ENCODE measurements at regions not wholly inside any gene's neighbourhood (a gene's known extent, or its start where the extent isn't known, plus 50 kb on each side); places are given as distances from the start of the nearest gene placed in this dataset.

DNA sequence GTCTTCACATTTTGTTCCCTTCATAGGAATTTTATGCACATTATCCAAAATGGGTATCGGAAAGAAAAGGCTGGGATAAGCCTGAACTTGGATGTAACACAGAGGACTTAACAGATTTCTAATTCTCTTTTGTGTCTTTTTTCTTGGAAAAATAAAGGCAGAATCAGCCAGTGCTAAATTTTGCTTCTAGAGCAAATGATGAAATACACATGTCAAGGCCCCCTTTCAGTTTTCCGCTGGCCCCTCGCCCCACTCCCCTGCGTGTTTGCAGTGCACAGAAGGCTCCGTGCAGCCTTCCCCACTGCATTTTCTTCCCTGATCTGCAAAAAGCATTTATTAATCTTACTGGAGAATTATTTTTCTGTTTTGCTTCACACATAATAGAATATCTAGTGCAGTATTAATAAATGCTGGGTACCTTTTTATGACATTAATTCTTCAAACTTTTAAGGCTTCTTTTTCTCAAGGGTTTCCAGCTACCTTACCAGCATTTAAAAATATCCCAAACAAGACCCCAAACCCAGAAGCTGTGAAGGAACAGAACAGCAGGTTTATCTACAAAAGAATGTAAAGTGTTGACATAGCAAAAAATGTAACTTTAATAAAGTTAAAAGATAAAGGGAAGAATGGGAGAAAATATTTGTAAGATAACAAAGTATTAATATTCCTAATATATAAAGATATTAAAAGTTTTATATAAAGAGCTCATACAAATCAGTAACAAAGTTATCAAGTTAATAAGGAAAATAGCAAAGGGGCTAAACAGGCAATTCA, 81.3 kb upstream of the SPTBN1 start:
- TF ChIP-seq, protein P1, sequence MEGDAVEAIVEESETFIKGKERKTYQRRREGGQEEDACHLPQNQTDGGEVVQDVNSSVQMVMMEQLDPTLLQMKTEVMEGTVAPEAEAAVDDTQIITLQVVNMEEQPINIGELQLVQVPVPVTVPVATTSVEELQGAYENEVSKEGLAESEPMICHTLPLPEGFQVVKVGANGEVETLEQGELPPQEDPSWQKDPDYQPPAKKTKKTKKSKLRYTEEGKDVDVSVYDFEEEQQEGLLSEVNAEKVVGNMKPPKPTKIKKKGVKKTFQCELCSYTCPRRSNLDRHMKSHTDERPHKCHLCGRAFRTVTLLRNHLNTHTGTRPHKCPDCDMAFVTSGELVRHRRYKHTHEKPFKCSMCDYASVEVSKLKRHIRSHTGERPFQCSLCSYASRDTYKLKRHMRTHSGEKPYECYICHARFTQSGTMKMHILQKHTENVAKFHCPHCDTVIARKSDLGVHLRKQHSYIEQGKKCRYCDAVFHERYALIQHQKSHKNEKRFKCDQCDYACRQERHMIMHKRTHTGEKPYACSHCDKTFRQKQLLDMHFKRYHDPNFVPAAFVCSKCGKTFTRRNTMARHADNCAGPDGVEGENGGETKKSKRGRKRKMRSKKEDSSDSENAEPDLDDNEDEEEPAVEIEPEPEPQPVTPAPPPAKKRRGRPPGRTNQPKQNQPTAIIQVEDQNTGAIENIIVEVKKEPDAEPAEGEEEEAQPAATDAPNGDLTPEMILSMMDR (conservative IDR thresholded peaks at IDR 0.05; ENCODE audit: low read depth, low read length), result no peak
- no peak for TF ChIP-seq EZH2 (IDR thresholded peaks at IDR 0.05; ENCODE audit: borderline replicate concordance, low read depth, low read length, poor library complexity, severe bottlenecking)
